ENCODE measurements at regions not wholly inside any gene's neighbourhood (a gene's known extent, or its start where the extent isn't known, plus 50 kb on each side); places are given as distances from the start of the nearest gene placed in this dataset.
"Not testable (repeated sequence)": the region's sequence is repeated elsewhere in the genome, so short reads cannot be mapped to it uniquely, and the experiment has no call there.

DNA sequence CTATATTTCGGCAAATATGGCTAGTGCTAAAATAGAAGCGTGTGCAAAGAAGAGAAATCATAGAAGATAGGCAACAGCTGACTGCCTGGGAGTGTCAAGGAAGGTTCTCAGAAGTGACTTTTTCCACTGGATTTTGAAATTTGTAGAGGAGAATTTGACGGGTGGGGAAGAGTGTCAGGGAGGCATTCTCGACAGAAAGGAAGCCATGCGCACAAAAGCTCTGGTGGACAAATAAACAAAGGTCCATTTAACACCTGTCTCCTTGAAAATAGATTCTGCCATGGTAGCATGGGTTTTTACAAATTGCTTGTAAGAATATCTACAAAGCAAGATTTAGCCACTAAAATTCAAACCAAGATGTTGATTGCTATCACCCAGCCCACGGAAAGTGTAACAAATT, 1081.5 kb downstream of the GALC start:
- DNase-seq (ENCODE audit: low spot score in 2 of 2): no peak
- Histone ChIP-seq H3K4me3 (no peak overlapping the region), H3K9me3 (no peaks in the 10 kb centered on the region), H3K4me1 (no peaks in the 10 kb centered on the region), H3K27ac (no peak overlapping the region), H3K36me3 (no peaks in the 10 kb centered on the region), H3K27me3 (no peaks in the 10 kb centered on the region)
- TF ChIP-seq EP300 (IDR thresholded peaks at IDR 0.05) (no peak), POLR2A (IDR thresholded peaks at IDR 0.05) (no peak)
- TF ChIP-seq, protein P1, sequence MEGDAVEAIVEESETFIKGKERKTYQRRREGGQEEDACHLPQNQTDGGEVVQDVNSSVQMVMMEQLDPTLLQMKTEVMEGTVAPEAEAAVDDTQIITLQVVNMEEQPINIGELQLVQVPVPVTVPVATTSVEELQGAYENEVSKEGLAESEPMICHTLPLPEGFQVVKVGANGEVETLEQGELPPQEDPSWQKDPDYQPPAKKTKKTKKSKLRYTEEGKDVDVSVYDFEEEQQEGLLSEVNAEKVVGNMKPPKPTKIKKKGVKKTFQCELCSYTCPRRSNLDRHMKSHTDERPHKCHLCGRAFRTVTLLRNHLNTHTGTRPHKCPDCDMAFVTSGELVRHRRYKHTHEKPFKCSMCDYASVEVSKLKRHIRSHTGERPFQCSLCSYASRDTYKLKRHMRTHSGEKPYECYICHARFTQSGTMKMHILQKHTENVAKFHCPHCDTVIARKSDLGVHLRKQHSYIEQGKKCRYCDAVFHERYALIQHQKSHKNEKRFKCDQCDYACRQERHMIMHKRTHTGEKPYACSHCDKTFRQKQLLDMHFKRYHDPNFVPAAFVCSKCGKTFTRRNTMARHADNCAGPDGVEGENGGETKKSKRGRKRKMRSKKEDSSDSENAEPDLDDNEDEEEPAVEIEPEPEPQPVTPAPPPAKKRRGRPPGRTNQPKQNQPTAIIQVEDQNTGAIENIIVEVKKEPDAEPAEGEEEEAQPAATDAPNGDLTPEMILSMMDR (IDR thresholded peaks at IDR 0.05): no peak
- WGBS, 2 donors: 88 to 91% methylated on average over 6 of the region's 6 CpGs

- not testable (repeated sequence) for H3K36me3 ChIP-seq; H3K4me3 ChIP-seq; H3K27ac ChIP-seq; H3K27me3 ChIP-seq; H3K9me3 ChIP-seq; DNase-seq (ENCODE audit: low spot score in 2 of 2); H3K4me1 ChIP-seq
- 96 to 98% methylated on average over 43 to 46 of the region's 48 CpGs for WGBS, 2 donors
Measured at GRCh38 chr14:86905386-86905926, 1087.5 kb downstream of the GALC start.

GRCh38 chr14:86902176-86902950, 1090.6 kb downstream of the GALC start:
- no peaks in the 10 kb centered on the region for H3K4me1 ChIP-seq
- no peaks in the 10 kb centered on the region for H3K9me3 ChIP-seq
- no peaks in the 10 kb centered on the region for H3K27me3 ChIP-seq
- H3K27ac ChIP-seq: no peak overlapping the region
- no peak for TF ChIP-seq POLR2A (IDR thresholded peaks at IDR 0.05)
- TF ChIP-seq, protein P1 (IDR thresholded peaks at IDR 0.05): no peak
- TF ChIP-seq EP300 (IDR thresholded peaks at IDR 0.05): no peak
- no peaks in the 10 kb centered on the region for H3K36me3 ChIP-seq
- no peak for DNase-seq (ENCODE audit: low spot score in 2 of 2)
- H3K4me3 ChIP-seq: no peak overlapping the region
- WGBS, 2 donors: 78 to 79% methylated on average over 7 of the region's 7 CpGs

- Histone ChIP-seq H3K9me3 (no peaks in the 10 kb centered on the region), H3K4me1 (no peaks in the 10 kb centered on the region), H3K27ac (no peak overlapping the region), H3K36me3 (no peaks in the 10 kb centered on the region), H3K27me3 (no peaks in the 10 kb centered on the region), H3K4me3 (no peak overlapping the region)
- no peak for DNase-seq (ENCODE audit: low spot score in 2 of 2)
- 80 to 87% methylated on average over 4 of the region's 4 CpGs for WGBS, 2 donors
- TF ChIP-seq EP300 (IDR thresholded peaks at IDR 0.05) (no peak), POLR2A (IDR thresholded peaks at IDR 0.05) (no peak)
- TF ChIP-seq, protein P1 (IDR thresholded peaks at IDR 0.05): no peak
Measured at GRCh38 chr14:86897704-86898513, 1095.1 kb downstream of the GALC start.

- no peak for DNase-seq (ENCODE audit: low spot score in 2 of 2)
- H3K9me3 ChIP-seq: no peaks in the 10 kb centered on the region
- no peaks in the 10 kb centered on the region for H3K27me3 ChIP-seq
- H3K36me3 ChIP-seq: no peaks in the 10 kb centered on the region
- TF ChIP-seq, protein P1 (IDR thresholded peaks at IDR 0.05): no peak
- TF ChIP-seq EP300 (IDR thresholded peaks at IDR 0.05) (no peak), POLR2A (IDR thresholded peaks at IDR 0.05) (no peak)
- H3K27ac ChIP-seq: no peak overlapping the region
- no peaks in the 10 kb centered on the region for H3K4me1 ChIP-seq
- H3K4me3 ChIP-seq: no peak overlapping the region
Measured at GRCh38 chr14:86897224-86897623, 1095.8 kb downstream of the GALC start.
